ENCODE measurements at regions not wholly inside any gene's neighbourhood (a gene's known extent, or its start where the extent isn't known, plus 50 kb on each side); places are given as distances from the start of the nearest gene placed in this dataset.

- no peak overlapping the region for H3K27ac ChIP-seq (ENCODE audit: low read depth, low read length)
- no peaks in the 10 kb centered on the region for H3K9me3 ChIP-seq (ENCODE audit: insufficient read depth, low read depth, low read length)
- peaks cover 2% of the 10 kb centered on the region for H3K27me3 Mint-ChIP-seq (ENCODE audit: low read depth, unreplicated experiment)
- no peaks in the 10 kb centered on the region for H3K4me1 ChIP-seq (ENCODE audit: insufficient read depth, low read length)
- H3K9me3 Mint-ChIP-seq (ENCODE audit: unreplicated experiment): no peaks in the 10 kb centered on the region
- H3K79me2 ChIP-seq (ENCODE audit: insufficient read depth, low read length): no peaks in the 10 kb centered on the region
- H3K4me3 Mint-ChIP-seq (ENCODE audit: unreplicated experiment): no peak overlapping the region
- no peak for TF ChIP-seq CTCF (IDR thresholded peaks at IDR 0.05; ENCODE audit: insufficient read depth, low read depth, low read length)
- TF ChIP-seq EZH2 (IDR thresholded peaks at IDR 0.05; ENCODE audit: insufficient read depth, low read length): no peak
- H3K4me3 ChIP-seq (ENCODE audit: insufficient read depth, low read depth, low read length): no peak overlapping the region
- no peaks in the 10 kb centered on the region for H4K20me1 ChIP-seq (ENCODE audit: insufficient read depth, low read length)
- no peak overlapping the region for H3K9ac ChIP-seq (ENCODE audit: low read length)
- H3K36me3 ChIP-seq (ENCODE audit: insufficient read depth, low read length): no peaks in the 10 kb centered on the region
- no peak for FAIRE-seq
- H3K4me1 Mint-ChIP-seq (ENCODE audit: low read depth, unreplicated experiment): peaks cover 3% of the 10 kb centered on the region
- no peak for DNase-seq (ENCODE audit: low read depth)
- H2AFZ ChIP-seq (ENCODE audit: low read depth, low read length): no peak overlapping the region
- no peak overlapping the region for H3K4me2 ChIP-seq (ENCODE audit: low read length)
- H3K27ac Mint-ChIP-seq (ENCODE audit: unreplicated experiment): no peak overlapping the region
- H3K27me3 ChIP-seq (ENCODE audit: insufficient read depth, low read length): no peaks in the 10 kb centered on the region
- no peaks in the 10 kb centered on the region for H3K36me3 Mint-ChIP-seq (ENCODE audit: low read depth, unreplicated experiment)
Observed at GRCh38 chr2:147657086-147658000, 187.5 kb upstream of the ACVR2A start.

DNA sequence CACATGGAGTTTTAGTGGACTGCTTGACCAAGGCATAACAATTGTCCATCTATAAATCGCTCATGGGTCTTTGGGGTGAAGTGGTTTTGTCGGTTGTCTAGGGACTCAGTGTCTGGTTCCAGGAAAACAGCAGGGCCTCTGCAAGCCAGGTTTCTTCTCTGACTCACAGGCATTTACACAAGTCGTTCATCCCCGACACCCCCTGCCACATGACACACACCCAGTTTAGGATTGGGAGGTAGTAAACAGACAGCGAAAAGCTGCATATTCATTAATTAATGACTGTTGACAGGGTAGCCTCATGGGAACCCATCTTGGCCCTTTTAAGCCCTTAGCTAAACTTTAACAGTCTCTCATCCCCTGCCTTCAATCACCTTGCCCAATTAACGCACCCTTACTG lies 194.8 kb upstream of the ACVR2A start:
- no peak for TF ChIP-seq CTCF (IDR thresholded peaks at IDR 0.05; ENCODE audit: insufficient read depth, low read depth, low read length)
- TF ChIP-seq EZH2 (IDR thresholded peaks at IDR 0.05; ENCODE audit: insufficient read depth, low read length): no peak
- Histone ChIP-seq H4K20me1 (ENCODE audit: insufficient read depth, low read length) (no peaks in the 10 kb centered on the region), H3K27ac (ENCODE audit: low read depth, low read length) (no peak overlapping the region), H3K79me2 (ENCODE audit: insufficient read depth, low read length) (no peaks in the 10 kb centered on the region), H2AFZ (ENCODE audit: low read depth, low read length) (no peak overlapping the region), H3K4me2 (ENCODE audit: low read length) (no peak overlapping the region), H3K36me3 (ENCODE audit: insufficient read depth, low read length) (no peaks in the 10 kb centered on the region), H3K9ac (ENCODE audit: low read length) (no peak overlapping the region), H3K27me3 (ENCODE audit: insufficient read depth, low read length) (no peaks in the 10 kb centered on the region), H3K9me3 (ENCODE audit: insufficient read depth, low read depth, low read length) (no peaks in the 10 kb centered on the region), H3K4me1 (ENCODE audit: insufficient read depth, low read length) (no peaks in the 10 kb centered on the region), H3K4me3 (ENCODE audit: insufficient read depth, low read depth, low read length) (no peak overlapping the region)
- H3K4me1 Mint-ChIP-seq (ENCODE audit: low read depth, unreplicated experiment): peaks cover 3% of the 10 kb centered on the region
- peaks cover 2% of the 10 kb centered on the region for H3K27me3 Mint-ChIP-seq (ENCODE audit: low read depth, unreplicated experiment)
- no peaks in the 10 kb centered on the region for H3K36me3 Mint-ChIP-seq (ENCODE audit: low read depth, unreplicated experiment)
- H3K9me3 Mint-ChIP-seq (ENCODE audit: unreplicated experiment): no peaks in the 10 kb centered on the region
- H3K4me3 Mint-ChIP-seq (ENCODE audit: unreplicated experiment): no peak overlapping the region
- no peak for DNase-seq (ENCODE audit: low read depth)
- H3K27ac Mint-ChIP-seq (ENCODE audit: unreplicated experiment): no peak overlapping the region
- FAIRE-seq: no peak

DNA sequence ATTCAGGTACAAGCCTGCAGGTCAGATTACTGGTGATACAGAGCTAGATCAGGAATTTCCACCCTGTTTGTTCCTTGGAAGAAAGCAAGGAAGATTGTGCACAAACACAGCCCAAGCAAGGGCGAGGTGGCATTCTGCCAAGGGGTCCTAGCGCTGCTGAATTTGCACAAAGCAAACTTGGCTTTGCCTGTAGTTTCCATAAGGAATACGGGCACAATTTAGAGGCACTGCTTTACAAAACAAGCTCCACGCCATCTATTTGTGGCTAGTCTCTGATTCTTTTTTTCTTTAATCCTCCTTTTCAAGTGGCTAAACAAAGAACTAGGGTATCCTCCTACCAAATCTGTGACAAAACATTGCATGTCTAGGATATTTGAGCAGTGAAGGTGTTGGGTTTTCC lies 195.5 kb upstream of the ACVR2A start:
- no peak overlapping the region for H3K27ac Mint-ChIP-seq (ENCODE audit: unreplicated experiment)
- TF ChIP-seq EZH2 (IDR thresholded peaks at IDR 0.05; ENCODE audit: insufficient read depth, low read length) (no peak), CTCF (IDR thresholded peaks at IDR 0.05; ENCODE audit: insufficient read depth, low read depth, low read length) (no peak)
- no peaks in the 10 kb centered on the region for H3K9me3 ChIP-seq (ENCODE audit: insufficient read depth, low read depth, low read length)

More for the DNA sequence above, 195.5 kb upstream of the ACVR2A start:
- no peaks in the 10 kb centered on the region for H4K20me1 ChIP-seq (ENCODE audit: insufficient read depth, low read length)
- no peak overlapping the region for H2AFZ ChIP-seq (ENCODE audit: low read depth, low read length)
- Mint-ChIP-seq H3K4me1 (ENCODE audit: low read depth, unreplicated experiment) (peaks cover 3% of the 10 kb centered on the region), H3K27me3 (ENCODE audit: low read depth, unreplicated experiment) (peaks cover 2% of the 10 kb centered on the region), H3K36me3 (ENCODE audit: low read depth, unreplicated experiment) (no peaks in the 10 kb centered on the region), H3K4me3 (ENCODE audit: unreplicated experiment) (no peak overlapping the region), H3K9me3 (ENCODE audit: unreplicated experiment) (no peaks in the 10 kb centered on the region)
- H3K36me3 ChIP-seq (ENCODE audit: insufficient read depth, low read length): no peaks in the 10 kb centered on the region
- H3K4me2 ChIP-seq (ENCODE audit: low read length): no peak overlapping the region
- no peak overlapping the region for H3K9ac ChIP-seq (ENCODE audit: low read length)
- FAIRE-seq (no peak), DNase-seq (ENCODE audit: low read depth) (no peak)
- H3K27ac ChIP-seq (ENCODE audit: low read depth, low read length): no peak overlapping the region
- no peak overlapping the region for H3K4me3 ChIP-seq (ENCODE audit: insufficient read depth, low read depth, low read length)
- no peaks in the 10 kb centered on the region for H3K27me3 ChIP-seq (ENCODE audit: insufficient read depth, low read length)
- no peaks in the 10 kb centered on the region for H3K4me1 ChIP-seq (ENCODE audit: insufficient read depth, low read length)
- no peaks in the 10 kb centered on the region for H3K79me2 ChIP-seq (ENCODE audit: insufficient read depth, low read length)

Measured in astrocyte (in vitro differentiated cells and primary cell).